ENCODE measurements at regions not wholly inside any gene's neighbourhood (a gene's known extent, or its start where the extent isn't known, plus 50 kb on each side); places are given as distances from the start of the nearest gene placed in this dataset.
"Not testable (repeated sequence)": the region's sequence is repeated elsewhere in the genome, so short reads cannot be mapped to it uniquely, and the experiment has no call there.

GRCh38 chr3:35448121-35448520 lies 191.2 kb upstream of the ARPP21 start:
- Histone ChIP-seq H3K27me3 (ENCODE audit: low read length) (no peaks in the 10 kb centered on the region), H3K36me3 (ENCODE audit: low read length) (no peaks in the 10 kb centered on the region), H3K9ac (ENCODE audit: low read length) (no peak overlapping the region), H3K9me3 (ENCODE audit: insufficient read depth, low read length) (no peaks in the 10 kb centered on the region), H3K27ac (ENCODE audit: low read depth, low read length) (no peak overlapping the region), H2AFZ (ENCODE audit: low read depth, low read length, severe bottlenecking) (no peak overlapping the region), H3K4me2 (ENCODE audit: low read depth, low read length, poor library complexity, severe bottlenecking) (no peak overlapping the region), H3K9me2 (replicated peaks; ENCODE audit: insufficient read depth, low read length) (no peaks in the 10 kb centered on the region), H3K79me2 (ENCODE audit: insufficient read depth, low read length) (no peaks in the 10 kb centered on the region), H4K20me1 (ENCODE audit: low read depth, low read length) (no peaks in the 10 kb centered on the region), H3F3A (ENCODE audit: insufficient read depth) (no peaks in the 10 kb centered on the region), H3K4me3 (ENCODE audit: insufficient read depth, low read length, poor library complexity, severe bottlenecking) (no peak overlapping the region)
- TF ChIP-seq EZH2phosphoT487 (conservative IDR thresholded peaks at IDR 0.05; ENCODE audit: low read length), result no peak
- TF ChIP-seq CTCF (IDR thresholded peaks at IDR 0.05; ENCODE audit: insufficient read depth, low read length, poor library complexity, severe bottlenecking), result no peak

- Histone ChIP-seq H3K9me3 (ENCODE audit: insufficient read depth, low read length) (no peaks in the 10 kb centered on the region), H3K4me3 (ENCODE audit: insufficient read depth, low read length, poor library complexity, severe bottlenecking) (no peak overlapping the region), H3K9ac (ENCODE audit: low read length) (no peak overlapping the region), H3K36me3 (ENCODE audit: low read length) (no peaks in the 10 kb centered on the region), H3K9me2 (replicated peaks; ENCODE audit: insufficient read depth, low read length) (no peaks in the 10 kb centered on the region), H3K79me2 (ENCODE audit: insufficient read depth, low read length) (no peaks in the 10 kb centered on the region), H3K4me2 (ENCODE audit: low read depth, low read length, poor library complexity, severe bottlenecking) (no peak overlapping the region), H2AFZ (ENCODE audit: low read depth, low read length, severe bottlenecking) (no peak overlapping the region), H3K27ac (ENCODE audit: low read depth, low read length) (no peak overlapping the region), H3K27me3 (ENCODE audit: low read length) (no peaks in the 10 kb centered on the region), H3F3A (ENCODE audit: insufficient read depth) (no peaks in the 10 kb centered on the region), H4K20me1 (ENCODE audit: low read depth, low read length) (no peaks in the 10 kb centered on the region)
- TF ChIP-seq EZH2phosphoT487 (conservative IDR thresholded peaks at IDR 0.05; ENCODE audit: low read length) (no peak), CTCF (IDR thresholded peaks at IDR 0.05; ENCODE audit: insufficient read depth, low read length, poor library complexity, severe bottlenecking) (no peak)
These were observed 190.6 kb upstream of the ARPP21 start for GRCh38 chr3:35448681-35449080.

DNA sequence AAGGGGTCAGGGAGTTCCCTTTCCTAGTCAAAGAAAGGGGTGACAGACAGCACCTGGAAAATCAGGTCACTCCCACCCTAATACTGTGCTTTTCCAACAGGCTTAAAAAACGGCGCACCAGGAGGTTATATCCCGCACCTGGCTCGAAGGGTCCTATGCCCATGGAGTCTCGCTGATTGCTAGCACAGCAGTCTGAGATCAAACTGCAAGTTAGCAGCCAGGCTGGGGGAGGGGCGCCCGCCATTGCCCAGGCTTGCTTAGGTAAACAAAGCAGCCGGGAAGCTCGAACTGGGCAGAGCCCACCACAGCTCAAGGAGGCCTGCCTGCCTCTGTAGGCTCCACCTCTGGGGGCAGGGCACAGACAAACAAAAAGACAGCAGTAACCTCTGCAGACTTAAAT lies 184.5 kb upstream of the ARPP21 start:
- not testable (repeated sequence) for H3K9ac ChIP-seq (ENCODE audit: low read length); H3K9me2 ChIP-seq (replicated peaks; ENCODE audit: insufficient read depth, low read length); H4K20me1 ChIP-seq (ENCODE audit: low read depth, low read length); H3K4me2 ChIP-seq (ENCODE audit: low read depth, low read length, poor library complexity, severe bottlenecking); H3K36me3 ChIP-seq (ENCODE audit: low read length); H3K27me3 ChIP-seq (ENCODE audit: low read length); H3K79me2 ChIP-seq (ENCODE audit: insufficient read depth, low read length); H3F3A ChIP-seq (ENCODE audit: insufficient read depth); H3K9me3 ChIP-seq (ENCODE audit: insufficient read depth, low read length); H3K27ac ChIP-seq (ENCODE audit: low read depth, low read length); H2AFZ ChIP-seq (ENCODE audit: low read depth, low read length, severe bottlenecking); H3K4me3 ChIP-seq (ENCODE audit: insufficient read depth, low read length, poor library complexity, severe bottlenecking)

- no peaks in the 10 kb centered on the region for H3K27me3 ChIP-seq (ENCODE audit: low read length)
- no peaks in the 10 kb centered on the region for H3F3A ChIP-seq (ENCODE audit: insufficient read depth)
- no peak overlapping the region for H2AFZ ChIP-seq (ENCODE audit: low read depth, low read length, severe bottlenecking)
- H3K27ac ChIP-seq (ENCODE audit: low read depth, low read length), result no peak overlapping the region
- no peaks in the 10 kb centered on the region for H3K79me2 ChIP-seq (ENCODE audit: insufficient read depth, low read length)
- no peaks in the 10 kb centered on the region for H3K9me2 ChIP-seq (replicated peaks; ENCODE audit: insufficient read depth, low read length)
- H3K36me3 ChIP-seq (ENCODE audit: low read length), result no peaks in the 10 kb centered on the region
- H4K20me1 ChIP-seq (ENCODE audit: low read depth, low read length), result no peaks in the 10 kb centered on the region
- no peak overlapping the region for H3K4me2 ChIP-seq (ENCODE audit: low read depth, low read length, poor library complexity, severe bottlenecking)
- H3K9ac ChIP-seq (ENCODE audit: low read length), result no peak overlapping the region
- no peak overlapping the region for H3K4me3 ChIP-seq (ENCODE audit: insufficient read depth, low read length, poor library complexity, severe bottlenecking)
- no peaks in the 10 kb centered on the region; the same call in 1 of the 2 replicates for H3K9me3 ChIP-seq (ENCODE audit: insufficient read depth, low read length)
- TF ChIP-seq EZH2phosphoT487 (conservative IDR thresholded peaks at IDR 0.05; ENCODE audit: low read length) (no peak), CTCF (IDR thresholded peaks at IDR 0.05; ENCODE audit: insufficient read depth, low read length, poor library complexity, severe bottlenecking) (no peak)
These were observed 165.4 kb upstream of the ARPP21 start for GRCh38 chr3:35473956-35474355.

- not testable (repeated sequence) for H3K27me3 ChIP-seq (ENCODE audit: low read length); H3K36me3 ChIP-seq (ENCODE audit: low read length); H3K27ac ChIP-seq (ENCODE audit: low read depth, low read length); H3K4me3 ChIP-seq (ENCODE audit: insufficient read depth, low read length, poor library complexity, severe bottlenecking); H3K9me2 ChIP-seq (replicated peaks; ENCODE audit: insufficient read depth, low read length); H4K20me1 ChIP-seq (ENCODE audit: low read depth, low read length); H3F3A ChIP-seq (ENCODE audit: insufficient read depth); H3K9me3 ChIP-seq (ENCODE audit: insufficient read depth, low read length); H2AFZ ChIP-seq (ENCODE audit: low read depth, low read length, severe bottlenecking); H3K79me2 ChIP-seq (ENCODE audit: insufficient read depth, low read length); H3K9ac ChIP-seq (ENCODE audit: low read length); H3K4me2 ChIP-seq (ENCODE audit: low read depth, low read length, poor library complexity, severe bottlenecking)
These were observed 156.8 kb upstream of the ARPP21 start for GRCh38 chr3:35482566-35482965.
